ENCODE measurements at regions not wholly inside any gene's neighbourhood (a gene's known extent, or its start where the extent isn't known, plus 50 kb on each side); places are given as distances from the start of the nearest gene placed in this dataset.

DNA sequence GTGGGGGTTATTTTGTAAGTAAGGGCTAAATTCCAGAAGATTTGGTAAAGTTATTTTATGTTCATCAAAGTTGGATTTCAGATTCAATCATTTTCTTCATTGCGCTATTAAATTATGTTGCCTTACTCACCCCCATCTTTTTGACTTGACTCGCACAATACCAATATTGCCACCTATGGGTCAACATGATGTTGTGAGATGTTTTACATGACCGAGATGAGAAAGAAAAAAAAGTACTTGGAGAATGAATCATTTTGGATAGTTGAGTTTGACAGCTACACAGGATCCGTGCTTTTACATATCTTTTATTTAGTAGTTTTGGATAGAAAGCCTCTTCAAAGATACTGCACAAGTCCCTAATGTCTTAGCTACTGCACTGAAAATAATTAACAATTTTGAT, 224.2 kb upstream of the EMCN start:
- DNase-seq (ENCODE audit: low read depth in 3 of 3, low spot score in 2 of 3), result no peak

DNA sequence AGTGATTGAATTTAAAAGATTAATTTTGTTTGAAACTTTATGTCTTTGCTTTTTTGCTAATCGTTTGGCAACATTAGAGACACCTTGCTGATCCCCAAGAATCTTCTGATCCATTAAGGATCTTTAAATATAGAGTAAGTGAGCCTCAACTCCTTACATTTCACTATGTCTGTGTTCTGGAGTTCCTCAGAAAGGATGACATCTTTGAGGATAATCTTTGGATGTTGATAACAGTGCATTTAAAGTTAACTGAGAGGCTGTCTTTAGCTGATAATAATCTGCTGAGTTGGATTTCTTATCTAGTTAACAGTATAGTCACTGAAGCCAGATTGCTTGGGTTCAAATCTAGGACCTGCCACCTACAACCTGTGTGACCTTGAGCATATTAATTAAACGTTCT, 221.6 kb upstream of the EMCN start:
- no peak for DNase-seq (ENCODE audit: low read depth in 3 of 3, low spot score in 2 of 3)

DNA sequence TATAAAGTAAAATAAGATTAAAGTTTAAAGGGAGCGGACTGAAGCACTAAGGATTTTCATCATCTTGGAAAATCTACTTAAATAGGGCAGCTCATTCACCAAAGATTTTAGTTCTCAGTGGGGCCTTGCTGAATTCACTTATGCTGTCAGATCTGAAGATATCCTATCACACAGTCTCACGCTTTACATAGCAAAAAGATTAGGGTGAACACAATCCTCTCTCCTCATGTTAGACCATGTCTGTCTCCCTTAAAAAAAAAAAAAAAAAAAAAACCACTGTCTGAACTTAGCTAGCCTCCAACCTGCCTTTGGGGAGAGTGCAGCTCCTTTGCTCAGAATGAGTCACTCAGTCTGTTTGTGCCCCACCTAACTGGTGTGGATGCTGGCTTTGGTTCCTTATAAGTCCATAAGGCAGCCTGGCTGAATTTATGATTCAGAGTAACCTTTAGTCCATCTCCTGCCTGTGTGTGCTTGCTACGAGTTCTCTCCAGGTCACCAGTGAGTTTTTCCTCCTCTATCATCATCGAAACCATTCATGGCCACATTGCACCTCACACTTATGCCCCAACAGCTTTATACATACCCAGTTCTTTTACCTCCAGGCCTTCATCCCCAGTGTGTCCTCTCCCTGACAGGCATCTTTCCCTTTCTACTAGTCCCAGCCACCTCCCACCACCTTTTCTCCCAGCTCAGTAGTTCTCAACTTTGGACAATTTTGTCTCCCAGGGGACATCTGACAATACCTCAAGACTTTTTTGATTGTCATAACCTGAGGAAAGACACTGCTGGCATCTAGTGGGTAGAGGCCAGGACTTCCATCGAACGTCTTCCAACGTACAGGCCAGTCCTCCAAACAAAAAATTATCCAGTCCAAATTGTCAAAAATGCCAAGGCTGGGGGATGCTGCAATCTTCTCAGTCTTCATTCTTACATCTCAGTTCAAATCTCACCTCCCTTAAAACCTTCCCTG, 220.7 kb upstream of the EMCN start:
- no peak for DNase-seq (ENCODE audit: low read depth in 3 of 3, low spot score in 2 of 3)

DNA sequence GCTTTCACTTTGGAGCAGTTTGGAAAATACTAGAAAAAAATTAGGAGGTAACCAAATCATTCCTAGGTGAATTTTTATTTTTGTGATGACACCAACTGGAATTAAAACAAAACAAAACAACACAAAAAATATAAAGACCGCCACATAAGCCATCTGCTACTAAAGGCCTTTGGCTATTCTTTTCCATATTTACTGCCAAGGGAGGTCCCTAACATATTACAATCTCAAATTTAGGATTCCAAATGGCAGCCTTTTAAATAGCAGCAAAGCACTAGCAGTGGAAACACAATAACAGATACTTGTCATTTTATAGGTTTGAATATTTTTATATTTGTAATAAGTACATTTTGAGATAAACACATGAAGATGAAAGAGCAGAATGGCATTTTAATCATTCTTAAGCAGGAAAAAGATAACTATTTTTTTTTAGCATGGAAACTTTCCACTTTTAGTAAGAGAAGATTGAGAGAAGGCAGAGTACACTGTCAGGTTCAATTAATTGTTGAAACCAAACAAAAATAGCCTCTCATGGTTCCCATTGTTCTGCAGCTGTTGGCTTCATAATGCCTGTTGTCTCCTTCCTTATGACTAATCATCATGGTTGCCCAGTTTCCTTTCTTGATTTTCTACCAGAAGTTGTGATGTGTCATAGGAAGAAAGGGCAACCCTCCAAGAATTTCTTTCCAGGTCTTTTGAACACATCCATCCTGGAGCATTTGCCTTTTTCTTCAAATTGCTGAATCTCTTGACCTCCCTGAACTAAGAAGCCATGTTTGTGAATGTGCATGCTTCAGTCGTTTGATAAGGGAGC, 219.0 kb upstream of the EMCN start:
- no peak for DNase-seq (ENCODE audit: low read depth in 3 of 3, low spot score in 2 of 3)

DNA sequence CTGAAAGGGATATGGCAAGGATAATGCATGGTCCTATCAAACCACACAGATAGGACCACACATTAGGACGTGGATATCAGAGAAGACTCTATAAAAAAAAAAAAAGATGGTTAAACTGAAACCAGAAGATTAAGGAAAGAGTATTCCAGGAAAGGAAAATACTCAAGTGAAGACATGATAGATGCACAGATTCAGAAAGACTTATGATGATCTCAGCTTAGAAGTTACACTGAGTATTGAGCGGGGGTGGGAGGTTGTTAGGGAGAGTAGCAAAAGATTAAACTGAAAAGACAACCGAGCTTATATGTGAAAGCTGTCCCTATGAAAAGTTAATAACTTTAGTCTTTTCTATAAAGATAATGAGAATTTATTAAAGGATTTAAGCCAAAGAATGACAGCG, 211.0 kb upstream of the EMCN start:
- no peak for DNase-seq (ENCODE audit: low read depth in 3 of 3, low spot score in 2 of 3)

DNA sequence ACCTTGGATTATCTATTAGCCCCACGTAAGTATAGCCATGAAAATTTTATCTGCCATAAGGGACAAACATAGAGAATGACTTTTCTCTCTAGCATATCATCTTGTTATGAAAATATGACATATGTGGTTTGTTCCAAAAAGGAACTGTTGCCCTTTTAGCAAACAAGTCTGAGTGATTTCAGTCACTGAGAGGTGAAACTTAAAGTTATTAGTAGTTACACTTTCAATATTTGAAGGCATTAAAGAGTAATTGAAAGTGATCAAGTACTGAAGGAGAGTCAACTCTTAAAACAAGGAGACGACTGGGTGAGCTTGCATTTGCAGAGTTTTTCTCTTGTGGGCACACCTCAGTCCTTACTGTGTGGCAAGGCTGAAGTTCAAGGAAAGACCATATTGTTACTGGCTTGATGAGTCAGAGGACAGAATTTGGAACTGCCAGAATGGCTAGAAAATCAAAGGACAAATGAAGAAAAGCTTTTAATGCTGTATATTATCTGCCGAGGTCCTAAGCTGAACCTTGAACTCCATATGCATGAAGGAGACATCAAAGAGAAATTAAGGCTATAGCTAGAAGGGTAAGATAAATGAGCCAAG, 205.1 kb upstream of the EMCN start:
- no peak for DNase-seq (ENCODE audit: low read depth in 3 of 3, low spot score in 2 of 3)

DNA sequence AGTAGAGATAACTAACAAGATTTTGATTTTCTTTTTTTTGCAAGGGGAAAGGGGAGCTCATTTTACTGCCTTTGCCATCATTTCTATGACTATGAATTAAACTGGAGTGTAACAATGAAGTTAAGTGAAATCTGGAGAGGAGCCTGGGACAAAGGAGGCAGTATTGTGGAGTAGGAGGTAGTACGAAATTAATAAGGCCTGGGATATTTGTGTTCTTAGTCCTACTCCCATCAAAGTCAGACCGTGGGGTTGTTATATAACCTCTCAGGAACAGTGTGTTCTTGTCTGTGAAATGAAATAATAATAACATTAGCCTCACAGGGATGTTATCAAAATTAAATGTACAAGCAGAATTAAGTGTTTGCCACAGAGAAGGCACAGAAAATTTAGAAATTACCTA, 204.3 kb upstream of the EMCN start:
- DNase-seq (ENCODE audit: low read depth in 3 of 3, low spot score in 2 of 3), result no peak

DNA sequence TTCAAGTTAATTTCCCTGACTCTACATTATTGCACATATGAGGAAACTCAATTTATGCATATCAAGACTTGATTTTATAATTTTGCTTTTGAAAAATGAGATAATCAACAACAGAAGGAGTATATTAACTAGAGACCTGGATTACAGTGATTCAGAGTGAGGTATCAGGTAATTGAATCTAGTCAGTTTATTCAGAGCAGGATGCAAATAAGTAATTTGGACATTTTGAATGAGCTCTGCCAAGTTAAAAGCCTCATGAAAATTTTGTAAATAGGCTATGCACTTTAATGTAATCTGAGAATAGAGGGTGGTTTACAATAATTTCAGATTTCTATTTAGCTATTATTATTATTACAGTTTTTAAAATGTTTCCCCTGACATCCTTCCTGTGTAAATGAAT, 203.7 kb upstream of the EMCN start:
- no peak for DNase-seq (ENCODE audit: low read depth in 3 of 3, low spot score in 2 of 3)

DNA sequence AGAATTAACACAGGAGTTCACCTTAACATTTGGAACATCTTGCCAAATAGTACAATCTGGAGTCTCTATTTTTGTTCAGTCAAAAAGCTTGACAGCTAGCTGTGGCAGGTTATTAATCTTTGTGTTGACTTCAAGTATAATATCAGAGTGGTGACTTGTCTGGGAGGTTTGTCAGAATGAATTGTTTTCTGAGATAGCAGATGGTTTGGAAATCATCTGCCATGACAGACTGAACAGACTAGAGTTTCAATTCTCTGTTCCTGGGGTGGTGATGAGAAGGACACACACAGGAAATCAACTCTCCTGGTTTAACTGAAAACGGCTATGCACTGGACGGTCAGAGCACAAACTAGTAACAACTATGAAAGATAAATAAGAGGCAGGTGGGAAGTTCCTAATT, 203.3 kb upstream of the EMCN start:
- DNase-seq (ENCODE audit: low read depth in 3 of 3, low spot score in 2 of 3), result no peak

DNA sequence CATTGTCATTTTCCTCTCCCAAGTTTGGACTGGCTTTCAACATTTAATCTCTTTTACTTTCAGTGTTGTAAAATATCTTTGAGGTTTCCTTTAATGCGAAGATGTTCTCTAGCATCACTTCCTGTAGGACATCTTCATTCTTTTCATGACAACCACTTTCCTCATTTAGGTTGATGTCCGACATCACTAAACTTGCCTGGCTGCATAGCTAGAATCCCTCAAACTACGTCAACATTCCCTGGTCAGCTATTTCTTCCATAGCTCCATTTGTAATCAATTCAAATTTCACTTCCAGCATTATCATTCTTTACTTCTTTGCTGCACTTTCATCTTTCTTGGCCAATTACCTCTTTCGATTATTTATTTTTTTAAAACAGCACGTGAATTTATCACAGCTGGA, 198.6 kb upstream of the EMCN start:
- no peak for DNase-seq (ENCODE audit: low read depth in 3 of 3, low spot score in 2 of 3)

DNA sequence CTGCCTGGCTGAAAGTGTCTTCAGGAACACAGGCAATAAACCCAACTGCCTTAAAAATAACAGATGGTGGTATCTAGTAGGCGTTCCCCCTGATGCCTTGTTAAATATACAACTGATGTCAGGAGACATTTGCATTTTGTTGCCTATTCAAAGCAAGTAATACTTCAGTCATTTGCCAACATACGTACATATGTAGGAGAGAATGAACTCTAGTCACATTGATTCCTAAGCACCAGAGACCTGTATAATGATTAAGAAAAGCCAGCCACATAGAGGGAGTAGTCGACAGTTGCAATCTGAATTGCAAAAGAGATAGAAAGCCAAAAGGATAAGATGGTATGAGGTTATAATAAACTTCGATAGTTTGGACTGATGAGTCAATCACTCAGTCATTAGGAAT, 191.0 kb upstream of the EMCN start:
- no peak for DNase-seq (ENCODE audit: low read depth in 3 of 3, low spot score in 2 of 3)

DNA sequence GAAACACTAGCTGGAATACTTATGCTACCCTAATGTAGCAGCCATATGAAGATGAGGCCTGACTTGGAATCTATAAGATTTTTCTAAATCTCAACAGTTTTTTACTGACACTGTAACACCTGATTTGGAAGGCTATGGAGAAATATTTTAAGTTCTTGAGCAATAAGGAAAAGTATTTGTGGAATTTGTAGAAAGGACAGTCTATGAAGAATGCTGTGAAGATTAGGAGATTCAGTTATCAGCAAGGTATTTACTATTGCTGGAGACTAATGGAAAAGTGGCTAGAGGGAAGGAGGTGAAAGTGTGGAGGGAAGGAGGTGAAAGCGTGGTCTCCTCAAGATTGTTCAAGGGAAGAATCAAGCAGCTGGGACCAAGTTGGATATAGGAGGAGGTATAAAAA, 190.0 kb upstream of the EMCN start:
- no peak for DNase-seq (ENCODE audit: low read depth in 3 of 3, low spot score in 2 of 3)

DNA sequence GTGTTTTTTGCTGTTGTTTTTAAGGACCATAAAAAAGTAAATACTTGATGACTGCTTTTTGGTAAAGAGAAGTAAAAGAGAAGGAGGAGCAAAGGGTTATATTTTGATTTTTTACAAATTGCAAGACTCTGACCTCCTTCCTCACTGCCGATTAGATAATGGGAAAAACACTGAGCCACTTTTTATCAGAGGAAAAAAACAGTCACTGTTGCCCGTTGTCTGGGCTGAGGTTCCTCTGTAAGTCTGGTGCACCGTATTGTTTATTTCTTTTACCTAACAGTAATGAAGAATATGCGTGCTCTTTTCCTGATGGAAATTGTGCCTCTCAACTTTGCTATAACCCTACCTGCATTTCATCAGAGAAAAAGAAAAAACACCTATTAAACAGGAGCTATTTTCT, 178.7 kb upstream of the EMCN start:
- no peak for DNase-seq (ENCODE audit: low read depth in 3 of 3, low spot score in 2 of 3)

DNA sequence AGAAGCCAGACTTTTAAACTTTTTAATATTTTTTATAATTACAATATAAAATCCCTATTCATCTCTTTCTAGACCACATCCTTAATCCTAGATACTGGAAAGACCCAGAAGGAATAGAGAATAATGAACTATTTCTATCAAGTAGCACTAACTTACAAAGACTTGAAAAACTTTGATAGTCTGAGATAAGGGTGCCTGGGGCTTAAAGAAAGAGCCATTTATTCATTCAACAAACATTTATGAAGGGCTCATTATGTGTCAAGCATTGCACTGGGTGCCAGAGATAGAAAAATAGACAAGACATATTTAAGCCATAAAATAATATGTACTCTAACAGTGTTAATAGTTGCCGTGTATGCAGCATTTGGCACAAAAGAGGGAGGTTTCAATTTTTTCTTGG, 178.0 kb upstream of the EMCN start:
- DNase-seq (ENCODE audit: low read depth in 3 of 3, low spot score in 2 of 3), result no peak

DNA sequence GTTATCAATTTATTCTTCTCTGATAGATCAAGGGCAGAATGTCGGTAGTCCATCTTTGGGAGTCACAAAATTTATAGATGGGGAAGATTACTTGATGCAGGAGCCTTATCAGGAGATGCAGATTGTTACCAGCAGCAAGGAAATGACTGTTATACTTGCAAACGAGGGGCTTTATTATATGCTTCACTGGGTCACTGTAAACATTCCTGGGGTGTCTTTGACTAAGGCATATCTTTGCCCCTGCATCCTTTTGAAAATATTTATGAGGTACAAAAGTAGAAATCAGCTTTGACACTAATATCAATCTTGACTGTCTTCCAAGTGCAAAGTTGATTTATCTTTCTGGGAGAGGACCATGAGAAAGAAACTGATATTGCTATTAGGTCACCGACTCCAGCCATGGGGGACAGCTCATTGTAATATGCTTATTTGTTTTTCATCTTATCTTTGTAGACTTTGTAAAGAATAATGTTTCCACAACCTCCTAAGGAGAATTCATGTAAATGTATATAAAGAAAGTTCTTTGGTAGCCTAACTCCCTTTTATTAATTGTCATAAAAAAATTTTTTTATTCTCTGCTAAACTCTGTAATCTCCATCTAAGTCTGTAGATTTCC, 177.3 kb upstream of the EMCN start:
- DNase-seq (ENCODE audit: low read depth in 3 of 3, low spot score in 2 of 3), result no peak

DNA sequence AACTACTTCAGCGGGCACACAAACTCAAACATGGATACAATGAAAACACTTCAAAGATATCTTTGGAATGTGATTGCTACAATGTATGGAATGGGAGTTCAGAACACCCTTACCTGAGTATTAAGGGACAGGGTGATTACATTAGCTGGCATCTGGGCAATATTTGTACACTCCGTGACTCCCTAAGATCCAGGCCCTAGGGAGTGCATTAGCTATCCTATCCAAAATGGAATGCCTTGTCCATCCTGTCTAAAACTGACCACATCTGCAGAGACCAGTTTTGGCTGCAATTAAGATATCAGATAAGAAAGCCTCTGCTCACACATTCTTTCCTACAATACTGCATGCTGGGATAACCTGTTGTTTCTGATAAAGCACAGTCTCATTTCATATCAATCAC, 176.6 kb upstream of the EMCN start:
- DNase-seq (ENCODE audit: low read depth in 3 of 3, low spot score in 2 of 3), result no peak

DNA sequence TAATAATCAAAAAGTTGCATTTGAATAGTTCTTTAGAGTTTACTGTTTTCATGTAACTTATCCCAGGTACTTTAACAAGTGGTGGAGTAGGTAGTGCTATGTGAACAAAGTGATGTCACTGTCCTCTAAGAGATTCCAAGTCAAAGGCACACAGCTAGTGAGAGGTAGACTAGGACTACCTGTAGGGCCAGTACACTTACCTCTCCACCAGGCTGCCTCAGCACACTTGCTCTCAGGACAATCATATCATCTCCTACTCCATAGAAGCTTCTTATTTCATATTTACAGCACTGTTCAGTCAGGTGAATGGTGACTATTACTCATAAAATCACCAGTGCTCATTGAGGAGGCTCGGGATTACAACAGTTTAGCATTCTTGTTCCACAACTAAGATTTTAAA, 173.0 kb upstream of the EMCN start:
- no peak for DNase-seq (ENCODE audit: low read depth in 3 of 3, low spot score in 2 of 3)

DNA sequence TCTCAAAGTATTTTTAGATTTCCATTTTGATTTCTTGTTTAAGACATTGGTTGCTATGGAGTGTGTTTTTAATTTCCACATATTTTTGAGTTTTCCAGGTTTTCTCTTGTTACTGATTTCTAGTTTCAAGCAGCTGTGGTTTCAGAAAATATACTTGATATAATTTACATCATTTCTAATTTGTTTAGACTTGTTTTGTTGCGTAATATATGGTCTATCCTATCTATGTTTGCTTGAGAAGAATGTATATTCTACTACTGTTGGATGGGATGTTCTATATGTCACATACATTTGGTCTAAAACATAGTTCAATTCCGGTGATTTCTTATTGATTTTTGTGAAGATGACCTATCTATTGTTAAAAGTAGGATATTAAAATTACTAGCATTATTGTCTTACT, 170.5 kb upstream of the EMCN start:
- DNase-seq (ENCODE audit: low read depth in 3 of 3, low spot score in 2 of 3), result no peak

DNA sequence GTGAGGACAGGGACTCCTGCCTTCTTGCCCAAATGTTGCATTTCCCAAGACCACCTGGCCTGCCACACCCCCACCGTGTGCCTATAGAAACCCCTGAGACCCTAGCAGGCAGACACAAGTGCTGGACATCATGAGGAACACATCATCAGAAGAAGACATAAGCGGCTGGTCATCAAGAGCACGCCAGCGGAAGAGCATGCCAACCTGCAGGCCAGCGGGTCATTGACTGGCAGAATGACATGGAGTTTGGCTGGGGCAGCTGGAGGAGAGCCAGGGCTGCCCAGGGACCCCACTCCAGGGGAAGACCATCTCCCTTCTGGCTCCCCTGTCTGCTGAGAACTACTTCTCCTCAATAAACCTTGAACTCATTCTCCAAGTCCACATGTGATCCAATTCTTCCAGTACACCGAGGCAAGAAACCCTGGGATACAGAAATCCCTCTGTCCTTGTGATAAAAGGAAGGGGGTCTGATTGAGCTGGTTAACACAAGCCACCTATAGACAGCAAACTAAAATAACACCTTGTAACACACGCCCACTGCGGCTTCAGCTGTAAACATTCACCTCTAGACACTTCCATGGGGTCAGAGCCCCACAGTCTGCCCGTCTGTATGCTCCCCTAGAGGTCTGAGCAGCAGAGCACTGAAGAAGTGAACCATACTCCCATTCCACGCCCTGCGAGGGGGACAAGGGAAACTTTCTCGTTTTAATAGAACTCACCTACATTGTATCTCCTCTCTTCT, 164.8 kb upstream of the EMCN start:
- DNase-seq (ENCODE audit: low read depth in 3 of 3, low spot score in 2 of 3), result no peak

DNA sequence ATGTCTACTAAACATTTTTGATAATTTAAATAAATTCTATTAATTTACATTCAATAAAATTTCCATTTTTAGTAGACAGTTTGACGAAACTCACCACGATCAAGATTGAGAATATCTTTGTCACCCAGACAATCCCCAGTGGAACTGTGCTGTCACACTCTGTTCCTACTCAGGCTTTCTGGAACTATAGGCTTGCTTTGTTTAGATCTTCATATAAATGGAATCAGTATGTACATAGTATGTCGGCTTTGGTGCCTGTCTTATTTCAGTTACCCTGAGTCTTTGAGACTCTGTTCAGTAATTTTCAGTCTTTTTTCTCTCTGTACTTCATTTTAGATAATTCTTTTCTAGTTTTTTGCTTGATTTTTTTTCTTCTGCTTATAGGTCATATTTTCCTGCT, 163.5 kb upstream of the EMCN start:
- DNase-seq (ENCODE audit: low read depth in 3 of 3, low spot score in 2 of 3), result no peak

DNA sequence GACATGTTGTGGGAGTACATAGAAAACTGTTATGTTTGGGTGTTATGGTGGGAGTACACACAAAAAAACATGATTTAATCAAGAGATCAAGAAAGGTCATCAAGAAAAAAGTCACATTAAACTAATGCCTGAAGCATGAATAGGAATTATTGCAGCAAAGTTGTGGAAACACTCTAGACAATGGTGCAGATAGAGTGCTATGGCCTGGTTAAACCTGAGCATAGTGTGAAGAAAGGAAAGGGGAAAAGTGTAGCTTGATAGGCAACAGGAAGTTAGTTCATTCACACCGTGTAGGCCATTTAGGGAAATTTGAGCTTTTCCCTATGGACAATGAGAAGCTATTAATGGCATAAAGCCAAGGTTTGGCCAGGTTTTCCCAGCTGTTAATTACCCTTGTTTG, 162.1 kb upstream of the EMCN start:
- DNase-seq (ENCODE audit: low read depth in 3 of 3, low spot score in 2 of 3), result no peak

All from right renal cortex interstitium (tissue), 3 donors.